VCaP (cell line): ENCODE measurements at regions not wholly inside any gene's neighbourhood (a gene's known extent, or its start where the extent isn't known, plus 50 kb on each side); places are given as distances from the start of the nearest gene placed in this dataset.
A peak's percentile ranks its signal among the peaks of the same experiment; 100 is the strongest.

Experiments
- H3K27ac ChIP-seq: fragments of 450-650 bp; 2 replicates; pipeline ENCODE4 v1.5.1; 2017
- CTCF ChIP-seq: fragments of 450-650 bp; conservative IDR thresholded peaks from 2 replicates; pipeline ENCODE4 v1.5.1; 2017; ENCODE audit warnings: mild to moderate bottlenecking, moderate library complexity

GRCh38 chr18:42473611-42474010 lies 518.6 kb downstream of the PIK3C3 start:
- H3K27ac ChIP-seq, result peak overlapping the region; percentile 77
- no peak for TF ChIP-seq CTCF

- H3K27ac ChIP-seq, result peak overlapping the region; percentile 77
- TF ChIP-seq CTCF, result no peak
Measured at GRCh38 chr18:42474577-42474976, 519.5 kb downstream of the PIK3C3 start.

GRCh38 chr18:42475157-42475556 lies 520.1 kb downstream of the PIK3C3 start:
- TF ChIP-seq CTCF, result no peak
- peak overlapping the region; percentile 77 for H3K27ac ChIP-seq

- TF ChIP-seq CTCF, result no peak
- no peak overlapping the region for H3K27ac ChIP-seq
Measured at GRCh38 chr18:42477267-42477666, 522.2 kb downstream of the PIK3C3 start.

GRCh38 chr18:42480441-42480840 lies 525.4 kb downstream of the PIK3C3 start:
- TF ChIP-seq CTCF, result no peak
- H3K27ac ChIP-seq, result no peak overlapping the region

GRCh38 chr18:42484648-42485047 lies 529.6 kb downstream of the PIK3C3 start:
- H3K27ac ChIP-seq, result peak overlapping the region; percentile 59
- TF ChIP-seq CTCF, result no peak

- no peak for TF ChIP-seq CTCF
- no peak overlapping the region for H3K27ac ChIP-seq
Measured at GRCh38 chr18:42486271-42486670, 531.2 kb downstream of the PIK3C3 start.
